ENCODE measurements at regions not wholly inside any gene's neighbourhood (a gene's known extent, or its start where the extent isn't known, plus 50 kb on each side); places are given as distances from the start of the nearest gene placed in this dataset.
"Not testable (repeated sequence)": the region's sequence is repeated elsewhere in the genome, so short reads cannot be mapped to it uniquely, and the experiment has no call there.

GRCh38 chr4:15294202-15294601 lies 133.6 kb upstream of the C1QTNF7 start:
- DNase-seq (ENCODE audit: low spot score), result no peak

GRCh38 chr4:15294832-15295231 lies 133.0 kb upstream of the C1QTNF7 start:
- no peak for DNase-seq (ENCODE audit: low spot score)

GRCh38 chr4:15295421-15296162 lies 132.2 kb upstream of the C1QTNF7 start:
- no peak for DNase-seq (ENCODE audit: low spot score)

GRCh38 chr4:15297344-15297743 lies 130.5 kb upstream of the C1QTNF7 start:
- DNase-seq (ENCODE audit: low spot score), result no peak

GRCh38 chr4:15299627-15300026 lies 128.2 kb upstream of the C1QTNF7 start:
- no peak for DNase-seq (ENCODE audit: low spot score)

- no peak for DNase-seq (ENCODE audit: low spot score)
These were observed 124.7 kb upstream of the C1QTNF7 start for GRCh38 chr4:15303052-15303641.

DNA sequence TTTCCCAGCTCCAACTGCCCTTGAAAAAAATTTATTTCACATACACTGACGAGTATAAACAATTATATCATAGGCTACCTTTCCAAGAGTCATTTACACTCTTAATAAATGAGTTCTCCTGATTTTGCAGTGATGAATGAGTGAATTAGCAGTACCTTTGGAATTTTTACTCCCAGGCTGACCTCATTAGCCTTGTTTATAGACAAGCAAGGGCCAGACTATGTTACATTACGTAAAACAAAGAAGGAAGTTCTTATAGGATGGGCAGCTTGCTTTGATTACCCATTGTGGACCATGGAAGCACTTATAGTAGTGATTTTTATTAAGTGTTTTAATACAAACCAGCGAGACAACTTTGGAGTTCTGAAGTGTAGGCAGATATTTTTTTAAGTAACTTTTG lies 112.9 kb upstream of the C1QTNF7 start:
- no peak for DNase-seq (ENCODE audit: low spot score)

GRCh38 chr4:15317246-15317645 lies 110.6 kb upstream of the C1QTNF7 start:
- no peak for DNase-seq (ENCODE audit: low spot score)

GRCh38 chr4:15318621-15319348 lies 109.0 kb upstream of the C1QTNF7 start:
- no peak for DNase-seq (ENCODE audit: low spot score)

- no peak for DNase-seq (ENCODE audit: low spot score)
These were observed 107.6 kb upstream of the C1QTNF7 start for GRCh38 chr4:15320121-15320678.

- DNase-seq (ENCODE audit: low spot score), result no peak
These were observed 105.8 kb upstream of the C1QTNF7 start for GRCh38 chr4:15322006-15322405.

DNA sequence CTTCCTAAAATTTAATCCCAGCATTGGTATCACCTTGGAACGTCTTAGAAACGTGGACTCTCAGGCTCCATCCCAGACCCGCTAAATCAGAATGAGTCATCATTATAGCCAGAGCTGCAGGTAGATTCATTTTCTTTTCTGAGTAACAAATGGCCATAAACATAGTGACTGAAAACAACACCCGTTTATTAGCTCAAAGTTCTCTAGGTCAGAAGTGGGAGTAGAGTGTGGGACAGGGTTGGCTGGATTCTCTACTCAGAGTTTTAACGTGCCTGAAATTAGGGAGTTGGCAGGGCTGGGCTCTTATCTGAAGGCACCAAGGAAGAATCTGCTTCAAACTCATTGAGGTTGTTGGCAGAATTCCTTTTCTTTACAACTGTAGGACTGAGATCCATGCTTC lies 101.8 kb upstream of the C1QTNF7 start:
- DNase-seq (ENCODE audit: low spot score), result no peak

- no peak for DNase-seq (ENCODE audit: low spot score)
These were observed 100.2 kb upstream of the C1QTNF7 start for GRCh38 chr4:15327311-15328298.

DNA sequence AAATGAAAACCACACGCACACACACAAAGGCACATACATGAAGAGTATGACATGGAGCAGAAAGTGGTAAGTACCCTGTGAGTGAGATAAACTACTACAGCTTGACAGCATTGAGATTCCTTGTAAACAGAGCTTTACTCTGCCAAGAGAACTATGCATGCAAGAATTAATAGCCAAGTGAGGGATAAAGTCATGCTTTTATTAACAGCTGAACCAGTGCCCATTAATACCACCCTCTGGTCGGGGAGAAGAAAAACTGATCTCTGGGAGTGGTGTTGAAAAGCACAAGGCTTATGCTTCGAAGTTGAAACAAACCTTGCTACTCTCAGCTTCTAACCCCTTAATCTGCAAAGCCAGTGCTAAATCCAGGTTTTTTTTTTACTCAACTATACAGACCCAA lies 95.9 kb upstream of the C1QTNF7 start:
- DNase-seq (ENCODE audit: low spot score), result no peak

DNA sequence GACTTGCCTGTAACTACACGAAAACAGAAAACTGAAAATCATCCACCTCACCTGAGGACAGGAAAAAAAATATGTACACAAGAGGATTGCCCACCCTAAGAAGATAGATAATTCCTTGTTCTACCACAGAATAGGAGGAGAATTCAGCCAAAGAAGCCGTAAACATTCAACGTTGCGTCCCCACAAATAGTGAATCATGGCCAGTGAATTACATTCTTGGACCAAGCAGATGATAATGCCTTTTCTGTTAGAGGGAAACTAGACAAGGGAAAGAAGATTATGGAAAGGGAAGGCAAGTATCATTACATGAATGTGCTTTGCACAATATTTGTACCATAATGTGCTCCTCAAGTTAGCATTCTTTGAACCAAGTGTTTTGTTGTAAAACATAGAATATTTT lies 95.5 kb upstream of the C1QTNF7 start:
- DNase-seq (ENCODE audit: low spot score), result no peak

- no peak for DNase-seq (ENCODE audit: low spot score)
These were observed 93.9 kb upstream of the C1QTNF7 start for GRCh38 chr4:15333692-15334633.

DNA sequence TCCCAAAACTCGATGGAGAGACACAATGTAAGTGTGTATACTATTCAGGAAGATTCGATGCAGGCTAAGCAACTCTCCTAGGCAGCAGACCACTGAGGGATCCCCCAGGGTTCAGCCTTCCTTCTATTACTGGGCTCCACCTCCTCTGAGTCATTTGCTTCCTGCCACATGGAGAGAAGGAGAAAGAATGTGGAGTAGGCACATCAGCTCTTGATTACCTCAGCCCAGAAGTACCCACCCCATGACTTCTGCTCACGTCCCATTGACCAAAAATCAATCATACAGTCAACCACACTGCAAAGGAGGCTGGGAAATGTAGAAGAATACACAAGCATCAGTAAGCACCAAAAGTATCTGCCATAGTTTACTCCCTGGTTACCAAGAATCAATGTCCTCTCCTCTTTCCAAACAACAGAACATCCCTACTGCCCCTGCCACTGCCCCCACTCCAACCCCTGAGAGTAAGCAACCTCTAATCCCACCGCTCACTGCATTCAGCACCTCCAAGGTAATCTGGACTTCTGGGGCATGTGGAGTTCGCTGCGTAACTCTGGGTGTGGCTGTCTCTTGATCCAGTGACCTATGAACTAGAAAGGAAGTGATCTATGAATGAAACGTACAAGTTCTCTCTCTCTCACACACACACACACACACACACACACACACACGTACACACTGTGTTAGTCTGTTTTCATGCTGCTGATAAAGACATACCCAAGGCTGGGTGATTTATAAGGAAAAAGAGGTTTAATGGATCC lies 91.2 kb upstream of the C1QTNF7 start:
- DNase-seq (ENCODE audit: low spot score), result no peak

DNA sequence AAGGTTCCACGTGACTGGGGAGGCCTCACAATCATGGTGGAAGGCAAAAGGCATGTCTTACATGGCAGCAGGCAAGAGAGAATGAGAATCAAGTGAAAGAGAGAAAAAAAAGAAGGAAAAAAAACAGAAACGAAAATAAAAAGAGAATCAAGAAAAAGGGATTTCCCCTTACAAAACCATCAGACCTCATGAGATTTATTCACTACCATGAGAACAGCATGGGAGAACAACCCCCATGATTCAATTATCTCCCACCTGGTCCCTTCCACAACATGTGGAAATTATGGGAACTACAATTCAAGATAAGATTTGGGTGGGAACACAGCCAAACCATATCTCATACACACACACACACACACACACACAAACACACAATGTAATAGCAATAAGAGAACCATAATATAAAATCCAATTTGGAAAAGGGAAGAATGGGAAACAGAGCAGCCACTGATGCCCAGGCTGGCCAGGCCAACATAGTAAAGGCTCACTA lies 90.6 kb upstream of the C1QTNF7 start:
- not testable (repeated sequence) for DNase-seq (ENCODE audit: low spot score)

DNA sequence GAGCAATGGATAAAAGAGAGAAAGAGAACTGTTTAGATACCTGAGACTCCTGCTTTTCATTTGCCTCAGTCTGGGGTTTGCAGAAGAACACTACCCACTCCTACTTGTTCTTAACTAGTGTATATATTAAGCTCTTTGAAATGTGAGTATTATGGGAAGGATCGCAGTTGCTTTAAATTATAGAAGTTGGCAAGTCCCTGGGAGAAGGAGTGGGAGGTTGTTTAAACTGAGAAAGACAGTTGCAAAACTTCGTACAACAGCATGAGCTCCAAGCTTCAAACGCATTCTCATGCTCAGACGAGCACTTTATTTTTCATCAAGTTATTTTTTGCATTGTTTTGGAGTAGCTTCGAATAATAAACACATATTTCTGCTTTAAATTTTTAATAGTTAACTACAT lies 88.1 kb upstream of the C1QTNF7 start:
- DNase-seq (ENCODE audit: low spot score), result no peak

- DNase-seq (ENCODE audit: low spot score), result no peak
These were observed 87.5 kb upstream of the C1QTNF7 start for GRCh38 chr4:15340332-15340731.
